Stimulated activated naive CD4-positive, alpha-beta T cell treated with Interleukin-2 at 50 U/mL for 16 hours (primary cell): ENCODE measurements at regions not wholly inside any gene's neighbourhood (a gene's known extent, or its start where the extent isn't known, plus 50 kb on each side); places are given as distances from the start of the nearest gene placed in this dataset.

Experiments used
- DNase-seq: peaks from one replicate; lab custom pipeline; 2025; lab: John Stamatoyannopoulos, UW

DNA sequence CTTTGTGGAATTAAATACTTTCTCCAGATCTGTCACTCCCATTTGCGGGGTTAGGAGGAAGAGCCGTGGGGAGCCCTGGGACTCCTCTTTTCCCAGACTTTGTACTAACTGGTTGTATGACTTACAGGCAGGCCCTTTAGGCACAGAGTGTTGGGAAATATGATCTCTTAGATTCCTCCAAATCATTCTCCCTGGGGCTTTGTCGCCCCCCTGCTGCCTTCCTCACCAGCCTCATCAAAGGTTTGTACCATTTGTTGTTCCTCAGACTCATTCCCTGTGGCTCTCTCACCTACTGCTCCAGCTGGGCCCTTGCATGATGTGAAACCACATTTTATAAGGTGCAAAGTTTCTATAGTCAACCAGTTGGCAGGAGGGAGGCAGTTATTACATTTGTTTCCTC is 56.4 kb downstream of the CRYGS start:
- DNase-seq: no peak

DNA sequence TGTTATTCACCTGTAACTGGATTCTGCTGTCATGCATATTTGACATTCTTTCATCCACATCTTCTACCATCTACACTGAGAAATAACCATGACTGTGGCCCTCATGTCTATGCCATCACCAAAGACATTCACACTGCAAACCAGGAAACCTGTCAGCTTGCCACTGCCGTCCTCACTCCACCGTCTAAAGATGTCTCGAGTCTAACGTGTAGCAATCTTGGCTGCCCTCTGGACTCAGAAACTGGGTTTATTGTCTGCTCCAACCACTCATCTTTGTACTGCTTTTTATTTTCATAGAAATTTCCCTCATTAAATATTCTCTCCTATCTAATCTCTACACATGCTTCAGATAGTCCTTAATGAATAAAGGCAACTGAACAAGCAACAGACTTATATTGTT is 57.1 kb downstream of the CRYGS start:
- no peak for DNase-seq

DNA sequence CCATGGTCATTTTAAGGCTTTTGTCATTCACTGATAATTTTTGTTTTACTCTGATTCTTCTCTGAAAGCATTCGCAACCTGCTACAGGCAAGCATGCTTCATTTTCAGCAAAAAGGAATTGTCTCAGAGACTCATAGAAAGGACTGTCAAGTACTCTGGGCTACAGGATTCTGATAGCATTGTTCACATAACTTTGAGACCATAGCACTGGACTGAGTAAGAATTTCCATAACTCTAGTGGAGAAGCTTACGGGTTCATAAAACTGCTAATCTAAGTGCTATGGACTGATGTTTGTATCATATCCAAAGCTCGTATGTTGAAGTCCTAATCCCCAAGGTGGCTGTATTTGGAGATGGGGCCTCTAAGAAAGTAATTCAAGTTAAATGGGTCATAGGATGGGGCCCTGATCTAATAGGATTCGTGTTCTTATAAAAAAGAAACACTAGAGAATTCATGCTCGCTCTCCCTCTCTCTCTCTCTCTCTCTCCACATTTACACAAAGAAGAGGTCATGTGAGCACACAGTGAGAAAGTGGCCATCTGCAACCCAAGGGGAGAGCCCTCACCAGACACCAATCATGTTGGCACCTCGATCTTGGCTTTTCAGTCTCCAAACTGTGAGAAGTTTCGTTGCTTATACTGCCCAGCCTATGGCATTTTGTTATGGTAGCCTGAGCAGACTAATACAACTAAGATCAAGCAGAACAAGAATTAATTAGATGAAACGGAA is 60.4 kb downstream of the CRYGS start:
- DNase-seq: no peak

- DNase-seq: no peak
Measured at GRCh38 chr3:186481526-186481925, 62.7 kb downstream of the CRYGS start.

GRCh38 chr3:186477876-186478275 is 66.3 kb downstream of the CRYGS start:
- DNase-seq: no peak

GRCh38 chr3:186477033-186477432 is 67.1 kb downstream of the CRYGS start:
- no peak for DNase-seq

DNA sequence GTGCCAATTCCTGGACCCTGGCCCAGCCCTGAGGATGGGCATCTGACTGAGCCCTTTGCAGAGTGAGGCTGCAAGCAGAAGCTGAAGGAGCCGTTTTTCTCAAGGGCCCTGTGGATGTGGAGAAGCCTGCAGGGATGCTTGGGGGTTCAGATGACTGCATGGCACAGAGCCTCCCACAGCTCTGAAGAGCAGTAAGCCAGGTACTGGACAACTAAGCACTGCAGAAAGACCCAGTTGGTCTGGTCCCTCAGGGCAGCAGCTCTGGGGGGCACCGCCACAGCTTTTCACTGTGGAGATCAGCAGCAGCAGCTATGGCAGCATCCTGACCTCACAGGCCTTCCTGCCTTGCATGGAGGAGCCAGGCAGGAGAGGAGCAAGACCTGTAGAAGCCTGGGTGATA is 67.6 kb downstream of the CRYGS start:
- DNase-seq: no peak

GRCh38 chr3:186476044-186476468 is 68.1 kb downstream of the CRYGS start:
- DNase-seq: no peak

DNA sequence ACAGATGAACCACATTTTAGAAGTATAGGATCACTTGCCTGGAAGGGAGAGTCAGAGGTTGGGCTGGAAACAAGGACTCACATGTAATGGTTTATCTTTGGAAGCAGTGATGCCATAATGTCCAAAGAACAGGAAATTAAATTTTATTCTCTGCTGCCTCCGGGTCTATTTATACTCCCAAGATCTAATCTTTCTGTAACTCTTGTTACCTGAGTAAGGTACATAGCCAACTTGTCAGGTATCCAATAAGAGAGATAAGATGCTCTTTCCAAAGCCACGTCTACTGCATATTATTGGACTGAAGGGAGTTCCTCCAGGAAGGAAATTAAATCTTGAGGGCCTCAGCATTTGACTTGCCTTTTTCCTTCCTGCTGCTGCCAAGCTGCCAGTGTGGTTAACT is 71.0 kb downstream of the CRYGS start:
- no peak for DNase-seq

GRCh38 chr3:186472456-186473008 is 71.6 kb downstream of the CRYGS start:
- DNase-seq: no peak

DNA sequence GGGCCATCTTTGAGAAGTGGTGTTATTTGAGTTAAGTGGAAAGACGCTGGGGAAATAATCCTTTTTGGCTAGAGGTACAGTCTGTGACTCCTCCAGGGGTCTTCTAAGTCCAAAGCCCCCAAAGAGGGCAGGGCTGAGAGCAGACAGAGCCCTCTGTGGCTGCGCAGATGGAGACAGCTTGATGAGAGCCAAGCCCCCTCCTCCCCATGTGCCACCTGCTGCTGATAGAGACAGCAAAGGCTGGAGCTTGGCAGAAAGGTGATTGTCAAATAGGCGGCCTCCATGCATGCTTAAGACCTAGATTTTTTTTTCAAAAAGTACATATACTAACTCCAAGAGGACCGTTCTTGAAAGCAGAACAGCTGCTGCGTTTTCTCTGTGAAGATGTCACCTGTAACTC is 72.4 kb downstream of the CRYGS start:
- no peak for DNase-seq

GRCh38 chr3:186469525-186469924 is 74.7 kb downstream of the CRYGS start:
- DNase-seq: no peak

DNA sequence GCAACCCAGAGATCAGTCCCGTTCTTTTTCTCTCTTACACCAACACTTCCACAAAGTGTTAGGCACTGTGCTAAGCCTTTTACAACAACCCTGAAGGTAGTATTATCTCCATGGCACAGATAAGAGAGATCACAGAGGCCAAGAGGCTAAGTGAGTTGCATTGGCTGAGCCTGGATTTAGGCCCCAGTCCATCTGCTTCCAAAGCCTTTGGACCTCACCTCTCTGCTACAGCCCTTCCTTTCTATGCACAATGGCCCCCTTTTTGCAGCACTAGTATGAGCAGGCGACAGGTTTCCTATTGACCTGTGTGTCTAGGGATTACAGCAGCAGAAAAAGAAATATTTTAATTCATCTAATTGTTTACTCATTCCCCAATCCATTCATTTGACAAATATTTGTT is 76.2 kb downstream of the CRYGS start:
- no peak for DNase-seq

DNA sequence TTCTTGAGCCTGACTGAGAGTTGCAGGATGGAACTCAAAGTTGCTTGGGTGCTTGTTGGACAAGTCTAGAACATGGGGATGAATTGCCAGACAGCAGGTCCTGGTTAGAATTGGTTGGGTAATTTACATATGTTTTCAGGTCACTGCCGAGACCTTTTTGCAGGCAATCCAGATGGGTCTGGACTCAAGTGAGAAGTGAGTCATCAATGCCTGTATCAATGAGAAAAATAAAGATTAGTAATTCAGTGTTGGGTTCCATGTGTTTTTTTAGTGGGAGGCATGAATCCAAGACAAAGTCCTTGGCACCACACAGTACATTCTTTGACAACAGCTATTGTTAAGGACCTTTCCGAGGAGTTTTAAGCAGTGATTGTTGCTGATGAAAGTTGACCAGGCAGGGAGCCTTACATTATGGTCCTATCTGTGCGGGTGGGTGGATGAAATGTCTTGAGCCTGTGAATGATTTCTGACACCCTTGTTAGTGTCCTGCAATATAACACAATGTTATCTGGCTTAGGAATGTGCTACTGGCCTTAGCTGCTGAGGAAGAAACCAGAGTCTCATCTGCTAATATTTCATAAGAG is 77.7 kb downstream of the CRYGS start:
- DNase-seq: no peak

DNA sequence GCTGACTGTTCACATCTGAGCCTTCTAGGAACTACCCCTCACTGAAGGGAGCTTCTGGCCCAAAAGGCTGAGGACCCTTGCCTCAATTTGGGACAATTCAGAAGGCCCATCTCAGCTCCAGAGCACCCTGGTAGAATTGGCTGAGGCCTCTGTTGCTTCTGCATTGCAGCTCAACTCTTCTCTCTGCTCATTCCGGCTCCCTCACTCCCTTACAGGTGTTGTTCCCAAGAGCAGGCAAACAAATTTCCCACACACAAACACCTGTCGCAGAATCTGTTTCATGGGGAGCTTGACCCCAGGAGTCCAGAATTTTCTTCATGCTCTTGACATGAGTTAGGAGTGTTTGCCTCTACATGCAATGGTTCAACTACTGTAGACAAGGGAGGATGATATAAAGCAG is 78.7 kb downstream of the CRYGS start:
- DNase-seq: no peak

DNA sequence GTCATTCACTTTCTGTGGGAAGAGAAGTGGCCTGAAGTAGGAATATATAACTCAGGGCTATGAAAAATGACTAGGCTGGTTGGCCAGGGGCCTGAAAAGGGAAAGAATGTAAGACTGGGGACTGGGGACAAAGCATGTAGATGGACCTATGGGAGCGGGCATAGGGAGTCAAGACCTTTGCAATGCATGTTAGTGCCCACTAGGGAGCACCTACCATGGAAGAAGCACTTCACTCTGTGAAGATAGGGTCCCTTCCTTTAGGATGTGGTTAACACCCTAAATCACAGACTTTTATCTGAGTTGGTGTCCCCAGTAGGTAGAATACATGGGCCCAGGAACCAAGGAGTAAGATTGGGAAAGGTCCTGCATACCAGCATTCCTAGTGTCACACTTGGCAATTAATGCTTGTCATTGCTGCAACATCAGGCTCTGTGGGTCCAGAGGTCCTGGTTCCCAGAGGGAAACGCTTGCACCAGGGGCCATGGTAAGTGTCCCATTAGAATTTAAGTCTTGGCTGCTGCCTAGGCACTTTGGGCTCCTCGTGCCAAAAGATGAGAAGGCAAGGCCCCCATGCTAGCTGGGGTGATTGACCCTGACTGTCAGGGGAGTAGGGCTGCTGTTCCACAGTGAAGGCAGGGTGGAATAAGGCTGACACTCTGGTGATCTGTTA is 79.6 kb downstream of the CRYGS start:
- DNase-seq: no peak

DNA sequence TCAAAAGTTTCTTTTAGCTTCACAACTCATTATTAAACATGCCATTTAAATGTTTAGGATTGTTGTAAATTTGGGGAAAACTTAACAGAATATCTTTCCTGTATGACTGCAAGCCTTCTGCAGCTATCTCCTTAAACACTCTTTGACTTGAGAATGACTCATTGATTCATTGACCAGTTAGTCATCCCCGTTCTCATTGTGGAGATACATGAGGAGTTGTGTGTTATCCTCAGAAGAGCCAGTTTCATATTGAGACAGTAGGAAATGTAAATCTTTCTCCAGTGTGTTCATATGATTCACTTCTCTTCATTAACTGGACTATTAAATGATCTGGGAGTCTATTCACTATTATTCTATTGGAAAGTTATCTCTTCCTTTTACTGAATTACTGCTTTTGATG is 83.0 kb downstream of the CRYGS start:
- DNase-seq: no peak

GRCh38 chr3:186459108-186459467 is 85.1 kb downstream of the CRYGS start:
- no peak for DNase-seq

DNA sequence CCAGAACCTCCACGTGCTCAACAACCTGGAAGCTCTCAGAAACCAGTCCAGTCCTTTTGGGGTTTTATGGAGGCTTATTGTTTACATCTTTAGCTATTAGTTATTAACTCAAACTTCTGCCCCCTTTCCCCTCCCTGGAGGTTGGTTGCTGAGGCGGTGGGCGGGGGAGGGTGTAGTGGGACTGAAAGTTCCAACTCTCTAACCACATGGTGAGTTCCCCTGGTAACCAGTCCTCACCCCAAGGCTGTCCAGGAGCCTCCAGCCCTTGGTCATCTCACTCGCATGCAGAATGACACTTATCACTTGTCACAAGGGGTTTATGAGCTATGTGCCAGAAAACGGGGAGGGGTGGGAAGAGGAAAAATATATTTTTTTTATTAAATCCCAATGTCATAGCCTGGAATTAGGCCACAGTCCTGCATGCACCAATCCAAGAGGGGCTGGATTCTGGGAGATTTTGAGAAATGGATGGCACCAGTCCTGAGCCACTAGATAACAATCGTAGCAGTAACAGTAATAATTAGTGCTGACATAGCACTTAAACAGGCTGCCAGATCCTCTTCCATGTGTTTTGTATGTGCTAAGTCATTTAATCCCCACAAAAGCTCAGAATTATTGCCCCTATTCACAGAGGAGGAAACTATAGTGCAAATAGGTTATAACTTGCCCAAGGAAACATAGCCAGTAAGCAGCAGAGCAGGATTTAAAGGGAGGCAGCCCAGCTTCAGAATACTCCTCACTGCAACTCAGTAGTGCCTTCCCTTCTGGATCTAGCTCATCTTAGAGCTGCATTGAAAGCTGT is 85.7 kb downstream of the CRYGS start:
- no peak for DNase-seq

DNA sequence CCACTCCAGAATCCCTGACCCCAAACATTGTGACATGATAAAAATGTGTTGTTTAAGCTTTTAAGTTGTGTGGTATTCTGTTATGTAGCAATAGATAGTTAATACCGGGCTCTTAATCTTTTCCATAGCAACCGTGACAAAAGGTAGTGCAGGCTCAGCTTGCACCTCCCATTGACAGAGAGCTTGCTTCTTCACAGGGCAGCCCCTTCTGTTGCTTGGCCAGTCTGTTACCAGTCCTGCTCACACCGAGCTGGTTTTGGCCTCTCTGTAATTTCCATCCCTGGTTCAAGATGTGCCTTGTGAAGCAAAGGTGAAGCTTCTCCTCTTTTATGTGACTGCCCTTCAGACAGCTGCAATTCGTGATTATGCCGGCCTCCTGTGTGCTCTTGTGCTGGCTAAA is 86.9 kb downstream of the CRYGS start:
- DNase-seq: no peak

GRCh38 chr3:186456731-186457191 is 87.4 kb downstream of the CRYGS start:
- DNase-seq: no peak
